Stomach (tissue), 4 donors: ENCODE measurements at regions not wholly inside any gene's neighbourhood (a gene's known extent, or its start where the extent isn't known, plus 50 kb on each side); places are given as distances from the start of the nearest gene placed in this dataset.

ENCODE experiments used
- POLR2A ChIP-seq, 4 donors: fragments of 450-650 bp; IDR thresholded peaks; one replicate each; pipeline ENCODE4 v1.6.1; 2016; ENCODE audit warnings: antibody characterized with exemption in 4 of 4, control low read depth in 2 of 4, mild to moderate bottlenecking in 1 of 4, moderate library complexity in 1 of 4
- POLR2AphosphoS5 ChIP-seq, 3 donors: sonication (generic); formaldehyde crosslinking; IDR thresholded peaks; one replicate each; pipeline ENCODE4 v1.6.1; 2016; ENCODE audit warnings: antibody characterized with exemption in 3 of 3
- TF ChIP-seq, protein P1 (sequence below), 7 experiments: fragments of 450-650 bp in 4 of 7; fragments of 200-600 bp in 3 of 7; sonication (generic) in 3 of 7; IDR thresholded peaks; one replicate each; pipeline ENCODE4 v1.5.1; 2016 to 2019; ENCODE audit warnings: antibody characterized with exemption in 7 of 7, control low read depth in 2 of 7, mild to moderate bottlenecking in 1 of 7

DNA sequence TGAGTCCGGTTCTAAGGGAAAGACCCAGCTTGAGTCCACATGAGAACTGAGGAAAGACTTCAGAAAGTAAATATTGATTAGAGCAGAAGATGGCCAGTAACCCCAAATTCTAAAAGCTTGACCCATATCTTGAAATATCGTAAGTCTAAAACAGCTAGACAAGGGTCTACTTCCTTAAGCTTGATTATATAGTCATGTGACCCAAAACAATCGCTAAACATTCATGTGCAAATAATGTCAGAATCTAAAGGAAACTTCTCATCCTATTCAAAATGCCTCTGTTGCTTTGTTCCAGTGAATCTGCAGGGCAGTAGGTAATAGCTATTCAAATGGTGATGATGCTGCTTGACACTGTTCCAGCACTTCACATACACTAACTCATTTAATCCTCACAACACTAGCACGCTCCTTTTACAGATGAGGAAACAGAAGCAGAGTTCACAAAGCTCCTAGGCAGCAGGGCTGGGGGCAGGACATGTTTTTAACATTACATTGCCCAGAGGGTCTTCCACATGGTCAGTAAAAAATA lies 52.6 kb downstream of the TCF20 start:
- TF ChIP-seq, protein P1, sequence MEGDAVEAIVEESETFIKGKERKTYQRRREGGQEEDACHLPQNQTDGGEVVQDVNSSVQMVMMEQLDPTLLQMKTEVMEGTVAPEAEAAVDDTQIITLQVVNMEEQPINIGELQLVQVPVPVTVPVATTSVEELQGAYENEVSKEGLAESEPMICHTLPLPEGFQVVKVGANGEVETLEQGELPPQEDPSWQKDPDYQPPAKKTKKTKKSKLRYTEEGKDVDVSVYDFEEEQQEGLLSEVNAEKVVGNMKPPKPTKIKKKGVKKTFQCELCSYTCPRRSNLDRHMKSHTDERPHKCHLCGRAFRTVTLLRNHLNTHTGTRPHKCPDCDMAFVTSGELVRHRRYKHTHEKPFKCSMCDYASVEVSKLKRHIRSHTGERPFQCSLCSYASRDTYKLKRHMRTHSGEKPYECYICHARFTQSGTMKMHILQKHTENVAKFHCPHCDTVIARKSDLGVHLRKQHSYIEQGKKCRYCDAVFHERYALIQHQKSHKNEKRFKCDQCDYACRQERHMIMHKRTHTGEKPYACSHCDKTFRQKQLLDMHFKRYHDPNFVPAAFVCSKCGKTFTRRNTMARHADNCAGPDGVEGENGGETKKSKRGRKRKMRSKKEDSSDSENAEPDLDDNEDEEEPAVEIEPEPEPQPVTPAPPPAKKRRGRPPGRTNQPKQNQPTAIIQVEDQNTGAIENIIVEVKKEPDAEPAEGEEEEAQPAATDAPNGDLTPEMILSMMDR (IDR thresholded peaks at IDR 0.05) = no peak
- no peak for TF ChIP-seq POLR2A (IDR thresholded peaks at IDR 0.05)
- no peak for TF ChIP-seq POLR2AphosphoS5 (IDR thresholded peaks at IDR 0.05)
